HG02970 (cell line): ENCODE measurements at regions not wholly inside any gene's neighbourhood (a gene's known extent, or its start where the extent isn't known, plus 50 kb on each side); places are given as distances from the start of the nearest gene placed in this dataset.

Experiments used
- ATAC-seq: cut with Tn5 transposase; IDR thresholded peaks from one replicate; pipeline ENCODE4 v1.9.1; 2021; ENCODE audit warnings: mild to moderate bottlenecking, moderate library complexity, moderate number of reproducible peaks; ENCODE audit not compliant: unreplicated experiment, low FRiP score

DNA sequence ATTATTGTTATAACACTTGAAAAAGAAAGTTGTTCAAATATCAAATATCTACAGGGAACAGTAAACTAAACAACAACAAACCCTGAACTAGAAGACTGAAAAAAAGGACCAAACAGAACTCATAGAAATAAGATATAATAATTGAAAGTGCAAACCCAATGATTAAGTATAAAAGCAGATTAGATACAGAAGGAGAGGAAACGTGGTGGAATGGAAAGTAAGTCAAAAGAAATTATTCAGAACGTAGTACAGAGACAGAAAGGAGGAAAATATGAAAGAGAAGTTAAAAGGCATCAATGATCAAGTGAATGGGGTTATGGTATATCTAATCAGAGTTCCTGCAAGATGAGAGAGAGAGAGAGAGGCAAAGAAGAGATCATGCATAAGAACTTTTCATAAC, 174.2 kb upstream of the DACH1 start:
- ATAC-seq: no peak

DNA sequence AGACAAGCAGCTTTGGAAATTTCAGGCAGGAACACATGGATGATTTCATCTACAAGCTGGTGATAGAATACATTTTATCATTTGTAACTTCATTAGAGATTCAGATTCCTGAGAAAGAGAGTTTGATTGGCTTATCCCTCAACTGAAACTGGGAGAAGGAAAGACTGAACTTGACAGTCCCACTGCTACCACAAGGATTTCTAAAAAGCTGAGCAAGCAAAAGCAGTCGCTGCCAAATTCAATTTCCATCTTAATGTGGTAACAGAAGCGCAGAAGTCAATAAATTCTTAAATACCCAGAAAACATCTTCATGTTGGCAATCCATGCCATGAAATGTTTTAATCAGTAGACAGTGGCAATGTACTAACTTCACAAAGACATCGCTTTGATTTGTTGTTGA, 172.1 kb upstream of the DACH1 start:
- ATAC-seq: no peak

DNA sequence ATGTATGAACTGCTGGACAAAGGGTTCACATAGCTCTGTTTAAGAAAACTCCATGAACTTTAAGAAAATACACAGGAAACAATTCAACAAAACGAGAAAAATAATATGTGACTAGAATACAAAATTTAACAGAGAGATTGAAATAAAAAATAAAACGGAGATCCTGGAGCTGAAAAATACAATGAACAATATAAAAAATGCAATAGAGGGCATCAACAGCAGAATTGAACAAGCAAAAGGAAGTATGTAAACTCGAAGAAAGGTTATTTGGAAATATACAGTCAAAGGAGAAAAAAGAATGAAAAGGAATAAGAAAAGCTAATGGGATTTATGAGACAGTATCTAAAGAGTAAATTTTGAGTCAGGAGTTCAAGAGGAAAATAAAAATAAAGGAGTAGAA, 163.0 kb upstream of the DACH1 start:
- ATAC-seq: no peak

DNA sequence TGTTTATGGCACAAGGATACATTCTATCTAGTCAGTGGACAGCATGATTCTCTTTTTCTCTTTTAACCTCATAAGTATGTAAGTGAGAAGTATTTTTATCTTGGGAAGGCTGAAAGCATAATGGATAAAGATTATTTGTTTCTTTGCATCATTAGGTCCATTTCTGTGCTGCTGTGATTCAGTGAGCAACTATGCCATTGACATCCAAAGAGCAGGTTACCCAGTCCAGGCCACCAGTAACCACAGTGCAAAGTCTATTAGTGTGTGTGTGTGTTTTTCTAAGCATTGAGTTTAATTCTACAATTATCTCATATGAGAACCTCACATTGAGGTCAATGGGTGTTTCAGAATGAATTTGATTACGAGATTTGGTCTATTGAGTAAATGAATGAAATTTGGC, 158.8 kb upstream of the DACH1 start:
- ATAC-seq: no peak

DNA sequence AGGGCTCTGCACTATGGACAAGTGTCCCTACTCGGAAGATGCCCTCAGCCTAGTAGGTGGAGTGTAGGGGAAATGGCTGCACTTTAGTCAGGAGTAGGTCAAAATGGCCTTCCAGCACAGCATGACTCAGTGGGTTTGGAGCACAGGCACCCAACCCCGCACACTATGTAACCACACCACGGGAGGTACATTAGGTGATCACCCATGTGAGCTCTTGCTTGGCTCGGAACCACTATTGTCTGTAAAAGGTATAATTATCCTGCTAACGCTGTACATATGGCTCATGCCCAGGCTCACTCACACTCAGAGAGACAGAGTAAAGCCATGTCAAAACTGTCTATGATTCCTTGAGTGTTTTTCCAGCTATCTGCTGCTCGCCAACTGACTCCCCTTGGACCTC, 156.9 kb upstream of the DACH1 start:
- ATAC-seq: no peak

DNA sequence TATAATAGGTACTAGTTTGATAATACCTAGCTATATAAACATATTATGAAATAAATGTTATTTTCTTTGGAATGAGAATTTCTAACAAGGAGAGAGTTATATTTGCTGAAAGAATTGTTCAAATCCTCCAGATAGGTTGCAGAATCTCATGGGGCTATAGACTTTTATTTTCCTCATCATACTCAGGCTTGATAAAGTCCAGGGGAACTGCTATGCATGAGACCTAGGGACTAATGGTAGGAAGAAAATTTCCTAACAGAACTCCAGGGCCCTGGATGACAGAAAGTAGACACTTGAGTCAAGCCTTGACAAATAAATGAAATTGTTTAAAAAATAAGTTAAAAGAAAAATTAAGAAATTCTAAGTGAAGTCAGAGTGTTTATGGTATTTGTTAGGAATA, 138.5 kb upstream of the DACH1 start:
- ATAC-seq: no peak

DNA sequence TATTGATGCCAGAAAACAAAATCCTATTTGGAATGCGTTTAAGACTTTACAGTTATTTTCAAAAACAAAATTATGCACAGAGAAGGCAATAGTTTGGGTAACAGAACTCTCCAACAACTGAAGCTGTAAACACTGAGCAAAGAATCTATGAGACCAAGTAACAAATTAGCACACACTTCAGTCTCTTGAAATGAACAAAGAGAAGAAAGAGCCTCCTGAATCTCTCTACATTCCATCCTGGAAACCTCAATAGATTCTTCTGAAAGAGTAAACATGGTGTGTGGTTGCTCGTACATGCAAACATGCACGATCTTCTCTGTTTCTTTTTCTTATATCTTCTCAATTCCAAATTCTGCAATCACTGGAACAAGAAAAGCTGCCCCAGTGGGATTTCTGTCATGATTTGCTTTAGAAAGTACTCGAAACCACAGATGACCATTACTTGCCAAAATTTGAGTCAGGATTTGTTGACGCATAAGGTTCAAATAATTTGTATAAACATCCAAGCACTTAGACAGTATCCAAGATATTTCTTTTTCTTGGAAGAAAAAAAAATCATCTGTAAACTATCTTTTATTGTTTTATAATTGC, 137.9 kb upstream of the DACH1 start:
- no peak for ATAC-seq

DNA sequence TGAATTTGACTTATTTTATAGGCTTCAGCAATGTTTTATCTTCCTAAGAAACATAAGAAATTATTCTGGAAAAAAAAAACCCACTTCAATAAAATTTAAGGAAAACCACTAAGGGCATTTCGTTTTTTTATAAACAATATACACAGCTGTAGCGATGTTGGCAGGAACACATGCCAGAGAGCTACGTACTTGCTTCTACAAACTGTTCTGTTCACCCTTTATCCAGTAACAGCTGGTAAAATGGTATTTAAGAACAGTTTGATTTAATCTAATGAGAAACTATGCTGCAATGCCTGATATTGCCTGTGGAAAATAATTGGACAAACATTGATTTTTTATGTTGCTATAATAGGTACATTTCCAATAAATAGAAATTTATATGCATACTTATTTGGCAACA, 137.2 kb upstream of the DACH1 start:
- ATAC-seq: no peak

DNA sequence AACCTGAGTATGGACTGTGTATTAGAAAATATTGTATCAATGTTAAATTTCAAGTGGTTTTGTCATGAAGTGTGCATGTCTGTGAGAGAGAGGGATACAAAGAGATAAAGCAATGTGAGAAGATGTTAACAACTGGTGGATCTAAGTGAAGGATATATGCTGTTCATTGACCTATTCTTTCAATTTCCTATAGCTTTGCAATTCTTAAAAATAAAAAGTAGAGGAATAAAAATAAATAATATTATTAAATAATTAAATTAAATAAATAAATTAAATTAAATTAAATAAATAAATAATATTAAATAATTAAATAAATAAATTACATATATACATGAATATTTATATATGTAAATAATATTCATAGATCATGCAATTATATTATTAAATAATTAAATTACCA, 131.2 kb upstream of the DACH1 start:
- ATAC-seq: no peak

DNA sequence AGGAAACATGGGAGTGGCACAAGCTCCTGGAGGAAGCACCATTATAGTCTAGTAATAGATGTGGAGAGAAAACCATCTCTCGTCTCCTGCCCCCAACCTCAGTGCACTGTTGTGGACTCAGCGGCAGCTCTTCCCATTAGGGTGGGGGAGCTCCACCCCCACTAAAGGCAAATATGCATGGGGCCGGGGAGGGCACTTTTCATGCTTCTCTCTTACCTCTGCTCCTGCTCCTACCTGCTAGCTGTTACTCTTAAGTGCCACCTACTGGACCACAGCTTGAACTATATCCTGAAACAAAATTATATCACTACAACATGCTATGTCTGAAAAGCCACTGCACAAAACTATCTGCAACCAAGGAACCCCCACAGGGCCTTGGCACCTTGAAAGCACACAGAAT, 112.6 kb upstream of the DACH1 start:
- no peak for ATAC-seq

DNA sequence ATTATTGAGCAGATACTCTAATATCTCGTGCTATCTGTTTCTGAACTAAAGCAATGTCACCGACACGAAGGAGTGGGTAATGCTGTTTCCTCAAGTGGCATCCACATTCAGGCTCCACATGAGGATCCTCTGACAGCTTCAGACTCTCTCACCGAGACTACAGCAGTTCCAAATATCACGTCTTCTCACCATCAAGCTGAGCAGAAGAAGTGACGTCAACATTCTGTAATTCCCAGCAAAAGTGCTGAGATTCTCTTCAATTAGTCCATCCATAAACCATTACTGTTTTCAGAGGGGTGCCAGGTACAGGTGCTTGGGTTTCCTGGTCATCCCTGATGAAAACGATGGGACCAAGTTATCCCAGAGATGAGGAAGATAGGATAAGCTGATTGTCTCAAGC, 110.0 kb upstream of the DACH1 start:
- ATAC-seq: no peak

DNA sequence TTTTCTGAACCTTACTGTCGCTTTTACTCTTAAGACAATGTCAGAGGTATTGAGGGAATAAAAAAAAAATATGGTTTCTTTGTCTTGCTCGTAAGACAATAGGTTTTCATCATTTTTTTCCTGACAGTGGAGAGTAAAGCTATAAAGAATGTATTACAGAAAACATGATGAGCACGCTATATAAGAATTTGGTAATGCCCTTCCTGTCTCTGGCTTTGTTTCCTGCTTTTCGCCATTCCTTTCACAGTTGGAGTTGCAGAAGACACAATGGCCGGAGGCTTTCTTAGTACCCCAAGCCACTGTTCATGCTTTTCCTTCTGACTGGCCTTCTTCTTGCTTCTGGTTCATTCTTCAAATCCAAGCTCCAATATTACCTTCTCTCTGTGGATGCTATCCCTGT, 101.0 kb upstream of the DACH1 start:
- ATAC-seq: no peak

DNA sequence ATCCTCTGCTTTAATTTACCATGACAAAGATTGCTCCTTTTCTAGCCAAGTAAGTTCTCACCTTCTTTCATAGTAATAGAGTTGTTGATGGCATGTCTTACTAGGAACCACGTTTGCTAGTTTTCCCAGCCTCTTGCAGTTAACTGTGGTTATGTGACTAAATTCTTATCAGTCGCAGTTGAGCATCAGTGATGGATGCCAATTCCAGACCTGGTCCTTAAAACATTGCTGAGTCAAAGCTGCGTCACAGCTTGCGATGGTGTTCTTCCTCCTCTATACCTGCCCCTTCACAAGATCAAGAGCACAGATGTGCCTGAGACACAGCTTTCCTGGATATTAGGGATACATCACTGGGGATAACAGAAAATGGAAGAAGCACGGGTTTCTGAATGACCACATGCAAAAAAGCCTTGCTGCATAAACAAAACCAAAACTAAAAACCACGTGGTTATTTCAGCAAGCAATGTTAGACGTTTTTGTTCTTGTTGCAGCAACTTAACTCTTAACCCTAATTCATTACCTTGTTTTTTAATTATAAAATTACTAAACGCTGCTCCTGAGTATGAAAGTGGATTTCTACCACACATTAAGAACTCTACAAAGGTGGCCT, 97.6 kb upstream of the DACH1 start:
- ATAC-seq: no peak

DNA sequence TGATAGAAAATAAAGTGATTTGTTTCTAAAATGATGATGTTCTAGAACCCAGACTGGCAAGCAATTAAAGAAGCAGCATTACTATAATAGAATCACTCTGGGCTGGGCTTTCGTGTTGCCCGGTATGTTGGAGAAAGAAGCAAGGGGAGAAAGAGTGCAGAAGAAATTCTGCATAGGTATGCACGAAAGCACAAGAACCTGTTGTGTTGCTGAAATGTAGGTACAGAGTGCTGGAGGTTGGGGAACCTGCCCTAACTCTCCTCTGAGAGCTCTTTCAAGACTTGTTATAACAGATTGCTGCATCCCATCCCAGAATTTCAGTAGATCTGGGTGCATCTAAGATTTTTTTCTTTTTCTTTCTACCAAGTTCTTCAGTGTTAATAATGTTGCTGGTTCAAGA, 95.7 kb upstream of the DACH1 start:
- no peak for ATAC-seq

DNA sequence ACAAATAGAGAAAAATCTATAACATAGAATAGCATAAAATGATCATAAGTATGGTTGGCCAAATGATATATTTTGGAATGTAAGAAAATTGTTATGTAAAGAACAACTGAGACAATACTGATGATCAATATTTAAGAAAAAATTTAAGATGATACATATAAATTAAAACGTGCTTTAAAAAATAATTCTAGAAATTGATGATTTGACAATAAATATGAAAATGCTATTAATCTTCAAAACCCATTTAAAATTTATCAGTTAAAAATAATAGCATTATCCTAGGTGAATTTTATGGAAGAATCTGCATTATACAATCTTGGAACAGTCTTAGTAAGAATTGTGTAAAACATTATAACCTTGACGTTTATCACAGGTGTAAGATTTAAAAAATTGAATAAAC, 95.1 kb upstream of the DACH1 start:
- no peak for ATAC-seq

DNA sequence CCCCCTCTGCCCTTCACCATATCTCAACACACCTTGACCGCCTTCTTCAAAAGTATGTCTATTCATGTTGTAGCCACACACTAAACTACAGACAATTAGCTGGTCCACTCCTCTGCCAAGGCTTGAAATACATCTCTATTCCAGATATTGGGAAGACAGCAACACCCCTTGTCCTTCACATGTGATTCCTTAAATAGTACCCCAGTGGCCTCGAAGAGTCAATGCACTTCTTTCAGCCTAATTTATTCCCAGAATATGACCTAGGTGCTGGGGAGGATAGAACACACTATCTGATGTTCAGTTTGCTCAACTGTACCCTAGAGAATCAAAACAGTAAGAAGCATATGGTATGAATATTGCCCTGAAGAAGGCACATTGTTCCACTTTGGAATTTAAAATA, 82.4 kb upstream of the DACH1 start:
- no peak for ATAC-seq

DNA sequence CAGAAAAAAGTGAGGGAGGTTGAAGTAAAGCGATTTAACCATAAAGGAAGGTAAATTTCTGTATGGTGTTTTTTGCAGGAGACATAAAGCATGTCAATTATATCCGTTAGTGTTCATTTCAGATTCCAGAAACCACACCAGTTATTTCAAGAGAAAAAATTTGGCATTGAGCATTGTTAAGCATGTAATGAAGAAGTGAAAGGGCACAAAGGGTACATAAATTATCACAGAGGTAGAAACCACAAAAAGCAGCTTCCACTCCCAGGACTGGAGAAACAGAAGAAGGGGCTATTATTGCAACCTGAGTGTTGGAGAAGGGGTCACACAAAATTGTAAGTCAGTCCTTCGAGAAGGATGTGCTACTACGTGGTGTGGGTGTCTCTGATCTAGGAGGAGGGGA, 72.2 kb upstream of the DACH1 start:
- no peak for ATAC-seq

DNA sequence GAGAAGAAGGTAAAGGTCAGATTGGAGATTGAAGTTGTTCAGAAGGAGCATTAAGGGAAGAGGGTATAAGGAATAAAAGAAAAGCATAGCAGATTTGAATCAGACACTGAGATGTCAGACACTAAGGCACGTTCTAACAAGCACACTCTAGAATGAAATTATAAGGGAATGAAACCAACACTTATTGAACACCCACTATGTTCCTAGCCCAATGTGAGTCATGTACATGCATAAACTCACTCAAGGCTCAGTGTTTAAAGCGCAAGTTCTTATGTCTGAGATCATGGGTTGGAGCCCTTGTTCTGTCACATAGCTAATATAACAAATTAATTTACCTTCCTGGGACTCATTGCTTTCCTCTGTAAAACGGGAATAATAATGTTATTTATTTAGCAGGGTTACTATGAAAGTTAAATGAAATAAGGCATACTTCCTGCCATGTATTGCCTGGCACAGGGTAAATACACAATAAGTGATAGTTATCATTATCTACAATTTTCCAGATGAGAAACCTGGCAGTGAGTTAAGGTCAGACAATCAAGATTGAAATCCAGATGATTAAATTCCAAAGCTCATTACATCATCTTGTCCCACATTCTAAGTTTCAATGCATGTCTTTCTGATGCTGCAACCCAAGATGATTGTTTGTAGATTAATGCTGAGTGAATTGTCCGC, 68.3 kb upstream of the DACH1 start:
- no peak for ATAC-seq

DNA sequence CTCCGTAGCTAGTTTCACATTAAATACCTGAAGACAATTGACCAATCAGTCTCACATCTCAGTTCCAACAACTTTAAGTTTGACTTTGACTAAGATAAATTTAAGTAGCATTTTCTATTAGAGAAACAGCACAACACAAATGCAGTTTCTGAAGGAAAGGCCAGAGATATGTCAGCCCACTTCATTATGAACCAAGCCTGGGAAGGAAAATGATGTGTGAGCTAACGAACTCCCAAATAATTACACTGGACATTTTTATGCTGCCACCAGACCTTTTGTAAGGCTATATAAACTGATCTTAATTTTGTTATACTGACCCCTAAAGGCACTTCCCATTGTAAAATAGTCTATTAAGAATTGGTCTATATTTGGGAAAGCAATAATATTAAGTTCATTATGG, 57.9 kb upstream of the DACH1 start:
- no peak for ATAC-seq

DNA sequence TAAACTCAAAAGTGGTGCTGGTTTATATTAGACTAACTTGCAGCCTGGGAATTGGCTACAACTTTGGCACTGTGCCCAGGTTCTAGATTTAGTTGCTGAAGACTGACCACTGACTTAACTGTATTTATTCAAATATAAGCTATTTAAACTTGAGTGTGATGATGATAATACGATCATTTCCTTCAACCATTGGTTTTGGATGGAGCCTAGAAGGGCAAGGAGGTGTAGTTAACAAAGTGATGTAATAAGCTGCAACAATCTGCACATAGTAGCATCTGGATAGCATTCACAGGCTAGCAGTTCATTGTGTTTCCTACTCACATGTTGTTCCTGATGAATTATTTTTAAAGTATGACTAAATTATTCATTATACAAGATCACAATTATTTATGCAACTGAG, 55.2 kb upstream of the DACH1 start:
- no peak for ATAC-seq
